SK-N-SH (cell line): ENCODE measurements at regions not wholly inside any gene's neighbourhood (a gene's known extent, or its start where the extent isn't known, plus 50 kb on each side); places are given as distances from the start of the nearest gene placed in this dataset.
A peak's percentile ranks its signal among the peaks of the same experiment; 100 is the strongest.

Experiments used
- CTCF ChIA-PET: fragments of 300-600, 350-600 bp; formaldehyde crosslinking; extraction: SDS; loops from one replicate; lab custom pipeline; 2021; lab: Yijun Ruan, JAX
- POLR2A ChIA-PET: fragments of 350-600 bp; sonication (Branson Sonifier 250); formaldehyde crosslinking; extraction: SDS; loops from one replicate; lab custom pipeline; 2020; ENCODE audit warnings: antibody characterized with exemption, inconsistent platforms; lab: Yijun Ruan, JAX
- DNase-seq: peaks from one replicate; pipeline ENCODE4 v3.0.0; 2012
- H2AFZ ChIP-seq: fragments of 200-600 bp; sonication (generic); 2 replicates; pipeline ENCODE4 v1.8.1; 2016; ENCODE audit warnings: antibody characterized with exemption, mild to moderate bottlenecking, low read depth
- H3F3A ChIP-seq: fragments of 200-600 bp; sonication (generic); replicated peaks from 2 replicates; pipeline ENCODE3; 2016; ENCODE audit warnings: antibody characterized with exemption, mild to moderate bottlenecking; ENCODE audit not compliant: insufficient read depth
- H3K27ac ChIP-seq, 2 experiments: fragments of 200-500 bp in 1 of 2; fragments of 200-600 bp in 1 of 2; sonication (Bioruptor generic) in 1 of 2; sonication (generic), shearing (Covaris generic) in 1 of 2; 2 replicates each; pipeline versions ENCODE4 v1.5.1 to v1.6.1; 2014 to 2016; ENCODE audit warnings: low read depth in 2 of 2, inconsistent platforms in 1 of 2, low read length in 1 of 2, mild to moderate bottlenecking in 1 of 2, mixed read lengths in 1 of 2
- H3K27me3 ChIP-seq: fragments of 200-600 bp; sonication (generic), shearing (Covaris generic); 2 replicates; pipeline ENCODE4 v1.6.1; 2016; ENCODE audit warnings: mixed run types; ENCODE audit not compliant: insufficient read depth
- H3K36me3 ChIP-seq, 2 experiments: fragments of 200-500 bp in 1 of 2; fragments of 200-600 bp in 1 of 2; sonication (Bioruptor generic) in 1 of 2; sonication (generic) in 1 of 2; replicated peaks in 1 of 2; 2 replicates each; pipeline versions ENCODE3 to v1.5.1; 2014 to 2016; ENCODE audit warnings: low read length in 1 of 2, mild to moderate bottlenecking in 1 of 2; ENCODE audit not compliant: insufficient read depth in 2 of 2, control insufficient read depth in 1 of 2
- H3K4me1 ChIP-seq, 2 experiments: fragments of 200-500 bp in 1 of 2; fragments of 200-600 bp in 1 of 2; sonication (Bioruptor generic) in 1 of 2; sonication (generic), shearing (Covaris generic) in 1 of 2; 2 replicates each; pipeline versions ENCODE4 v1.5.1 to v1.6.1; 2014 to 2016; ENCODE audit warnings: low read depth in 1 of 2, low read length in 1 of 2, mixed run types in 1 of 2; ENCODE audit not compliant: insufficient read depth in 2 of 2, control insufficient read depth in 1 of 2
- H3K4me2 ChIP-seq: fragments of 200-600 bp; sonication (generic), shearing (Covaris generic); 2 replicates; pipeline ENCODE4 v1.6.1; 2017; ENCODE audit warnings: mixed run types
- H3K4me3 ChIP-seq, 2 experiments: fragments of 200-500 bp in 1 of 2; fragments of 200-600 bp in 1 of 2; sonication (Bioruptor generic) in 1 of 2; sonication (generic), shearing (Covaris generic) in 1 of 2; 2 replicates each; pipeline versions ENCODE4 v1.5.1 to v1.8.1; 2014 to 2016; ENCODE audit warnings: low read depth in 2 of 2, inconsistent platforms in 1 of 2, low read length in 1 of 2, mild to moderate bottlenecking in 1 of 2, mixed read lengths in 1 of 2, moderate library complexity in 1 of 2
- H3K79me2 ChIP-seq: fragments of 200-600 bp; sonication (generic); 2 replicates; pipeline ENCODE4 v1.8.1; 2017; ENCODE audit warnings: mild to moderate bottlenecking; ENCODE audit not compliant: insufficient read depth
- H3K9ac ChIP-seq: fragments of 200-600 bp; sonication (generic); 2 replicates; pipeline ENCODE4 v1.6.1; 2017; ENCODE audit warnings: mixed run types
- H3K9me2 ChIP-seq: fragments of 200-600 bp; sonication (generic); 2 replicates; pipeline ENCODE4 v1.6.1; 2017; ENCODE audit warnings: mixed run types
- H3K9me3 ChIP-seq: fragments of 200-600 bp; sonication (generic); 2 replicates; pipeline ENCODE4 v1.6.1; 2017; ENCODE audit warnings: mixed run types, mild to moderate bottlenecking, moderate library complexity
- H4K20me1 ChIP-seq: fragments of 200-600 bp; sonication (generic); 2 replicates; pipeline ENCODE4 v1.6.1; 2017; ENCODE audit warnings: mild to moderate bottlenecking, mixed run types; ENCODE audit not compliant: insufficient read depth
- ELF1 ChIP-seq: IDR thresholded peaks from 2 replicates; pipeline ENCODE4 v1.4.0; 2012
- FOSL2 ChIP-seq: IDR thresholded peaks from 2 replicates; pipeline ENCODE4 v1.4.0; 2012; ENCODE audit warnings: low read depth, mild to moderate bottlenecking, moderate library complexity, borderline replicate concordance
- FOXJ3 ChIP-seq: sonication (generic); formaldehyde crosslinking; IDR thresholded peaks from 2 replicates; pipeline ENCODE4 v1.5.1; 2020; ENCODE audit warnings: mild to moderate bottlenecking, missing genetic modification reagents
- GABPA ChIP-seq: IDR thresholded peaks from 2 replicates; pipeline ENCODE4 v1.4.0; 2012; ENCODE audit warnings: low read depth, mild to moderate bottlenecking
- IRF3 ChIP-seq: fragments of 150-350 bp; IDR thresholded peaks from 2 replicates; pipeline ENCODE4 v1.6.1; 2016; ENCODE audit warnings: mild to moderate bottlenecking, low read depth, low read length
- MEF2A ChIP-seq: IDR thresholded peaks from 2 replicates; pipeline ENCODE4 v1.4.0; 2012; ENCODE audit warnings: low read depth, borderline replicate concordance
- NFIC ChIP-seq: IDR thresholded peaks from 2 replicates; pipeline ENCODE4 v1.4.0; 2012; ENCODE audit warnings: borderline replicate concordance
- RAD21 ChIP-seq: IDR thresholded peaks from 2 replicates; pipeline ENCODE4 v1.6.1; 2012; ENCODE audit warnings: mild to moderate bottlenecking, low read length
- REST ChIP-seq: IDR thresholded peaks from 2 replicates; pipeline ENCODE4 v1.6.1; 2012; ENCODE audit warnings: mild to moderate bottlenecking, low read depth, low read length, moderate library complexity
- TAF1 ChIP-seq: IDR thresholded peaks from 2 replicates; pipeline ENCODE4 v1.6.1; 2012; ENCODE audit warnings: low read depth, mild to moderate bottlenecking, low read length, moderate library complexity, borderline replicate concordance
- TEAD4 ChIP-seq: IDR thresholded peaks from 2 replicates; pipeline ENCODE4 v1.4.0; 2012; ENCODE audit warnings: mild to moderate bottlenecking, borderline replicate concordance; ENCODE audit not compliant: insufficient read depth
- USF2 ChIP-seq: fragments of 150-350 bp; IDR thresholded peaks from 2 replicates; pipeline ENCODE4 v1.6.1; 2017; ENCODE audit warnings: antibody characterized with exemption, low read length, low read depth, borderline replicate concordance
- WGBS: methylation state at CpG from one replicate; pipeline ENCODE4 v1.1.6; 2017; ENCODE audit warnings: low lambda C conversion rate; 5-methylcytosine and 5-hydroxymethylcytosine counted together

GRCh38 chr5:23877847-23878246 lies 370.4 kb downstream of the PRDM9 start:
- no peaks in the 10 kb centered on the region; the same call in 1 of the 2 replicates for H3K27me3 ChIP-seq
- no peaks in the 10 kb centered on the region for H3F3A ChIP-seq
- H3K79me2 ChIP-seq, result no peaks in the 10 kb centered on the region
- POLR2A ChIA-PET, result no interaction called here
- no peak overlapping the region for H3K4me2 ChIP-seq
- H4K20me1 ChIP-seq, result no peaks in the 10 kb centered on the region
- H3K27ac ChIP-seq, result no peak overlapping the region
- H3K36me3 ChIP-seq, result no peaks in the 10 kb centered on the region
- WGBS, result 9% methylated on average over 3 of the region's 3 CpGs
- no peak for DNase-seq
- no peak overlapping the region for H3K9ac ChIP-seq
- H2AFZ ChIP-seq, result no peak overlapping the region
- H3K4me1 ChIP-seq, result no peaks in the 10 kb centered on the region
- H3K9me3 ChIP-seq, result no peaks in the 10 kb centered on the region
- CTCF ChIA-PET, result no interaction called here
- no peak overlapping the region for H3K4me3 ChIP-seq
- TF ChIP-seq MEF2A (no peak), USF2 (no peak), ELF1 (no peak), TEAD4 (no peak), TAF1 (no peak), FOSL2 (no peak)
- no peaks in the 10 kb centered on the region for H3K9me2 ChIP-seq

GRCh38 chr5:23884405-23885031 lies 377.1 kb downstream of the PRDM9 start:
- no peak overlapping the region for H3K27ac ChIP-seq
- H2AFZ ChIP-seq, result 0 out of 2 replicates have a peak overlapping the region, but pooled peaks have one; percentile 13
- no peaks in the 10 kb centered on the region for H3K9me2 ChIP-seq
- H4K20me1 ChIP-seq, result no peaks in the 10 kb centered on the region
- no peak for DNase-seq
- TF ChIP-seq RAD21, result no peak
- TF ChIP-seq FOSL2, result no peak
- TF ChIP-seq GABPA, result no peak
- TF ChIP-seq USF2, result no peak
- TF ChIP-seq REST, result no peak
- no peak for TF ChIP-seq FOXJ3 (CRISPR knock-in tag)
- TF ChIP-seq NFIC, result no peak
- TF ChIP-seq IRF3, result no peak
- no peaks in the 10 kb centered on the region for H3K4me1 ChIP-seq
- CTCF ChIA-PET, result no interaction called here
- 2% methylated on average over 4 of the region's 4 CpGs for WGBS
- 0 out of 4 replicates have a peak overlapping the region, but pooled peaks of 1 of the 2 experiments have one; percentile 29 for H3K4me3 ChIP-seq
- POLR2A ChIA-PET, result no interaction called here
- H3K4me2 ChIP-seq, result no peak overlapping the region
- H3F3A ChIP-seq, result no peaks in the 10 kb centered on the region
- no peak overlapping the region for H3K9ac ChIP-seq
- no peaks in the 10 kb centered on the region for H3K36me3 ChIP-seq
- H3K27me3 ChIP-seq, result no peaks in the 10 kb centered on the region; the same call in 1 of the 2 replicates
- no peaks in the 10 kb centered on the region for H3K79me2 ChIP-seq
- H3K9me3 ChIP-seq, result no peaks in the 10 kb centered on the region
